Stomach smooth muscle (tissue), 2 donors: ENCODE measurements at regions not wholly inside any gene's neighbourhood (a gene's known extent, or its start where the extent isn't known, plus 50 kb on each side); places are given as distances from the start of the nearest gene placed in this dataset.

Experiments used
- H3K27ac ChIP-seq: one replicate; pipeline ENCODE4 v1.7.0; 2013; ENCODE audit warnings: mild to moderate bottlenecking, low read length, inconsistent platforms
- H3K27me3 ChIP-seq, 2 donors: one replicate each; pipeline ENCODE4 v1.7.0; 2013; ENCODE audit warnings: low read length in 2 of 2; ENCODE audit not compliant: insufficient read depth in 2 of 2, control insufficient read depth in 1 of 2
- H3K36me3 ChIP-seq, 2 donors: one replicate each; pipeline ENCODE4 v1.7.0; 2013; ENCODE audit warnings: low read length in 2 of 2; ENCODE audit not compliant: control insufficient read depth in 2 of 2, insufficient read depth in 2 of 2
- H3K4me1 ChIP-seq: one replicate; pipeline ENCODE4 v1.7.0; 2013; ENCODE audit warnings: low read length; ENCODE audit not compliant: control insufficient read depth, insufficient read depth
- H3K4me3 ChIP-seq, 2 donors: one replicate each; pipeline ENCODE4 v1.7.0; 2013; ENCODE audit warnings: low read length in 2 of 2
- H3K9ac ChIP-seq, 2 donors: one replicate each; pipeline ENCODE4 v1.7.0; 2013; ENCODE audit warnings: low read length in 2 of 2, mild to moderate bottlenecking in 1 of 2
- H3K9me3 ChIP-seq, 2 donors: one replicate each; pipeline ENCODE4 v1.7.0; 2013; ENCODE audit warnings: low read length in 2 of 2; ENCODE audit not compliant: control insufficient read depth in 2 of 2
- donor health status: healthy.
- donor health status: Pancreatic carcinoma.

GRCh38 chr7:35533902-35534301, 161.0 kb downstream of the HERPUD2 start:
- no peaks in the 10 kb centered on the region for H3K9me3 ChIP-seq
- no peak overlapping the region for H3K4me3 ChIP-seq
- H3K36me3 ChIP-seq: no peaks in the 10 kb centered on the region
- H3K9ac ChIP-seq: no peak overlapping the region
- H3K4me1 ChIP-seq: no peaks in the 10 kb centered on the region
- H3K27me3 ChIP-seq: peaks cover 0 to 3% of the 10 kb centered on the region in 2 donors
- no peak overlapping the region for H3K27ac ChIP-seq

- H3K36me3 ChIP-seq: no peaks in the 10 kb centered on the region
- no peaks in the 10 kb centered on the region for H3K4me1 ChIP-seq
- peaks cover 5% of the 10 kb centered on the region in 2 donors for H3K27me3 ChIP-seq
- H3K27ac ChIP-seq: no peak overlapping the region
- H3K9me3 ChIP-seq: no peaks in the 10 kb centered on the region
- no peak overlapping the region for H3K9ac ChIP-seq
- no peak overlapping the region for H3K4me3 ChIP-seq
Measured at GRCh38 chr7:35530124-35531109, 164.5 kb downstream of the HERPUD2 start.

GRCh38 chr7:35529713-35530112, 165.2 kb downstream of the HERPUD2 start:
- Histone ChIP-seq H3K4me1 (no peaks in the 10 kb centered on the region), H3K4me3 (no peak overlapping the region), H3K36me3 (no peaks in the 10 kb centered on the region), H3K27me3 (peaks cover 5% of the 10 kb centered on the region in 2 donors), H3K9ac (no peak overlapping the region), H3K27ac (no peak overlapping the region), H3K9me3 (no peaks in the 10 kb centered on the region)

- Histone ChIP-seq H3K27ac (no peak overlapping the region), H3K4me1 (no peaks in the 10 kb centered on the region), H3K36me3 (no peaks in the 10 kb centered on the region), H3K9ac (no peak overlapping the region), H3K27me3 (peaks cover 5% of the 10 kb centered on the region in 2 donors), H3K4me3 (no peak overlapping the region), H3K9me3 (no peaks in the 10 kb centered on the region)
Measured at GRCh38 chr7:35528381-35528977, 166.5 kb downstream of the HERPUD2 start.

GRCh38 chr7:35526645-35527044, 168.3 kb downstream of the HERPUD2 start:
- Histone ChIP-seq H3K27me3 (peaks cover 5% of the 10 kb centered on the region in 2 donors), H3K36me3 (no peaks in the 10 kb centered on the region), H3K9ac (no peak overlapping the region), H3K4me1 (no peaks in the 10 kb centered on the region), H3K4me3 (no peak overlapping the region), H3K9me3 (no peaks in the 10 kb centered on the region), H3K27ac (no peak overlapping the region)

GRCh38 chr7:35524112-35524804, 170.7 kb downstream of the HERPUD2 start:
- H3K36me3 ChIP-seq: no peaks in the 10 kb centered on the region
- H3K27ac ChIP-seq: no peak overlapping the region
- no peak overlapping the region for H3K4me3 ChIP-seq
- H3K27me3 ChIP-seq: peaks cover 2 to 5% of the 10 kb centered on the region in 2 donors
- no peaks in the 10 kb centered on the region for H3K9me3 ChIP-seq
- no peaks in the 10 kb centered on the region for H3K4me1 ChIP-seq
- H3K9ac ChIP-seq: no peak overlapping the region

- Histone ChIP-seq H3K27me3 (peaks cover 2% of the 10 kb centered on the region in 2 donors), H3K9ac (no peak overlapping the region)
Measured at GRCh38 chr7:35523292-35523691, 171.6 kb downstream of the HERPUD2 start.

GRCh38 chr7:35522697-35523096, 172.2 kb downstream of the HERPUD2 start:
- H3K4me3 ChIP-seq: no peak overlapping the region
- no peaks in the 10 kb centered on the region for H3K4me1 ChIP-seq
- no peaks in the 10 kb centered on the region for H3K9me3 ChIP-seq
- H3K36me3 ChIP-seq: no peaks in the 10 kb centered on the region
- no peak overlapping the region for H3K27ac ChIP-seq
- peaks cover 1 to 2% of the 10 kb centered on the region in 2 donors for H3K27me3 ChIP-seq
- H3K9ac ChIP-seq: no peak overlapping the region

More at GRCh38 chr7:35523292-35523691, 171.6 kb downstream of the HERPUD2 start:
- Histone ChIP-seq H3K27ac (no peak overlapping the region), H3K9me3 (no peaks in the 10 kb centered on the region), H3K4me3 (no peak overlapping the region), H3K36me3 (no peaks in the 10 kb centered on the region), H3K4me1 (no peaks in the 10 kb centered on the region)

- Histone ChIP-seq H3K36me3 (no peaks in the 10 kb centered on the region), H3K27me3 (no peaks in the 10 kb centered on the region), H3K9me3 (no peaks in the 10 kb centered on the region), H3K4me1 (no peaks in the 10 kb centered on the region), H3K9ac (no peak overlapping the region), H3K27ac (no peak overlapping the region), H3K4me3 (no peak overlapping the region)
Measured at GRCh38 chr7:35521941-35522340, 173.0 kb downstream of the HERPUD2 start.

GRCh38 chr7:35520810-35521625, 173.9 kb downstream of the HERPUD2 start:
- Histone ChIP-seq H3K4me1 (no peaks in the 10 kb centered on the region), H3K4me3 (no peak overlapping the region), H3K27me3 (no peaks in the 10 kb centered on the region), H3K9me3 (no peaks in the 10 kb centered on the region), H3K36me3 (no peaks in the 10 kb centered on the region), H3K9ac (no peak overlapping the region), H3K27ac (no peak overlapping the region)
